ENCODE measurements at regions not wholly inside any gene's neighbourhood (a gene's known extent, or its start where the extent isn't known, plus 50 kb on each side); places are given as distances from the start of the nearest gene placed in this dataset.

- H3K79me1 ChIP-seq (ENCODE audit: low read length), result no peaks in the 10 kb centered on the region
- H3K27me3 ChIP-seq (ENCODE audit: insufficient read depth, low read length, poor library complexity), result no peaks in the 10 kb centered on the region
- H3K4me3 ChIP-seq (ENCODE audit: low read length), result no peak overlapping the region
- no peaks in the 10 kb centered on the region for H3K4me1 ChIP-seq (ENCODE audit: control insufficient read depth, low read depth, low read length)
- no peak overlapping the region for H3K4ac ChIP-seq (ENCODE audit: low read depth, low read length)
- H3K36me3 ChIP-seq (ENCODE audit: control insufficient read depth, insufficient read depth, low read length), result no peaks in the 10 kb centered on the region
- H3K4me2 ChIP-seq (ENCODE audit: low read length), result no peak overlapping the region
- no peak overlapping the region for H3K27ac ChIP-seq (ENCODE audit: low read depth, low read length)
- DNase-seq, result no peak
- no peaks in the 10 kb centered on the region for H3K79me2 ChIP-seq (ENCODE audit: control insufficient read depth, insufficient read depth, low read length)
- H2BK120ac ChIP-seq (ENCODE audit: low read depth, low read length), result no peak overlapping the region
- H2BK15ac ChIP-seq (replicated peaks; ENCODE audit: low read depth), result no peak overlapping the region
- no peak overlapping the region for H4K8ac ChIP-seq (ENCODE audit: low read depth, low read length)
- no peak overlapping the region for H3K56ac ChIP-seq (ENCODE audit: low read length)
- H3K23ac ChIP-seq (ENCODE audit: low read length), result no peak overlapping the region
- H2BK5ac ChIP-seq (ENCODE audit: low read length), result no peak overlapping the region
- no peak overlapping the region for H3K9ac ChIP-seq (ENCODE audit: low read length)
- H2AK5ac ChIP-seq (ENCODE audit: low read length), result no peak overlapping the region
- no peak overlapping the region for H4K5ac ChIP-seq (ENCODE audit: low read length)
- WGBS (ENCODE audit: extremely low coverage, insufficient coverage, low lambda C conversion rate), result no CpG with 5 or more reads among the region's 1 CpG
- H3K18ac ChIP-seq (ENCODE audit: low read length), result no peak overlapping the region
Measured at GRCh38 chr15:87211547-87211946, 1045.0 kb downstream of the NTRK3 start.

GRCh38 chr15:87209891-87210689 lies 1046.4 kb downstream of the NTRK3 start:
- H3K4me3 ChIP-seq (ENCODE audit: low read length), result no peak overlapping the region
- no peak overlapping the region for H3K18ac ChIP-seq (ENCODE audit: low read length)
- H3K23ac ChIP-seq (ENCODE audit: low read length), result no peak overlapping the region
- no peak overlapping the region for H3K56ac ChIP-seq (ENCODE audit: low read length)
- H3K4me1 ChIP-seq (ENCODE audit: control insufficient read depth, low read depth, low read length), result no peaks in the 10 kb centered on the region
- H3K4ac ChIP-seq (ENCODE audit: low read depth, low read length), result no peak overlapping the region
- no peak overlapping the region for H2AK5ac ChIP-seq (ENCODE audit: low read length)
- no peak overlapping the region for H3K9ac ChIP-seq (ENCODE audit: low read length)
- no peak overlapping the region for H3K4me2 ChIP-seq (ENCODE audit: low read length)
- DNase-seq, result no peak
- no peak overlapping the region for H3K27ac ChIP-seq (ENCODE audit: low read depth, low read length)
- H2BK120ac ChIP-seq (ENCODE audit: low read depth, low read length), result no peak overlapping the region
- no peak overlapping the region for H2BK5ac ChIP-seq (ENCODE audit: low read length)
- WGBS (ENCODE audit: extremely low coverage, insufficient coverage, low lambda C conversion rate), result no CpG with 5 or more reads among the region's 3 CpGs
- H3K36me3 ChIP-seq (ENCODE audit: control insufficient read depth, insufficient read depth, low read length), result no peaks in the 10 kb centered on the region
- H4K5ac ChIP-seq (ENCODE audit: low read length), result no peak overlapping the region
- H3K79me1 ChIP-seq (ENCODE audit: low read length), result no peaks in the 10 kb centered on the region
- no peaks in the 10 kb centered on the region for H3K27me3 ChIP-seq (ENCODE audit: insufficient read depth, low read length, poor library complexity)
- H2BK15ac ChIP-seq (replicated peaks; ENCODE audit: low read depth), result no peak overlapping the region
- no peaks in the 10 kb centered on the region for H3K79me2 ChIP-seq (ENCODE audit: control insufficient read depth, insufficient read depth, low read length)
- H4K8ac ChIP-seq (ENCODE audit: low read depth, low read length), result no peak overlapping the region

- no peak overlapping the region for H3K4me2 ChIP-seq (ENCODE audit: low read length)
Measured at GRCh38 chr15:87207990-87208580, 1048.5 kb downstream of the NTRK3 start.

GRCh38 chr15:87207251-87207650 lies 1049.3 kb downstream of the NTRK3 start:
- H3K79me1 ChIP-seq (ENCODE audit: low read length), result no peaks in the 10 kb centered on the region
- no peak overlapping the region for H4K8ac ChIP-seq (ENCODE audit: low read depth, low read length)
- no peak for DNase-seq
- no peak overlapping the region for H3K4me3 ChIP-seq (ENCODE audit: low read length)
- no peaks in the 10 kb centered on the region for H3K27me3 ChIP-seq (ENCODE audit: insufficient read depth, low read length, poor library complexity)
- no peak overlapping the region for H2BK5ac ChIP-seq (ENCODE audit: low read length)
- H2BK120ac ChIP-seq (ENCODE audit: low read depth, low read length), result no peak overlapping the region
- no peak overlapping the region for H3K9ac ChIP-seq (ENCODE audit: low read length)
- no peak overlapping the region for H3K27ac ChIP-seq (ENCODE audit: low read depth, low read length)
- H3K18ac ChIP-seq (ENCODE audit: low read length), result no peak overlapping the region
- no peak overlapping the region for H2BK15ac ChIP-seq (replicated peaks; ENCODE audit: low read depth)
- H3K4ac ChIP-seq (ENCODE audit: low read depth, low read length), result no peak overlapping the region
- no peaks in the 10 kb centered on the region for H3K36me3 ChIP-seq (ENCODE audit: control insufficient read depth, insufficient read depth, low read length)
- H3K56ac ChIP-seq (ENCODE audit: low read length), result no peak overlapping the region
- no peaks in the 10 kb centered on the region for H3K79me2 ChIP-seq (ENCODE audit: control insufficient read depth, insufficient read depth, low read length)
- H3K23ac ChIP-seq (ENCODE audit: low read length), result no peak overlapping the region
- no peaks in the 10 kb centered on the region for H3K4me1 ChIP-seq (ENCODE audit: control insufficient read depth, low read depth, low read length)
- no CpG with 5 or more reads among the region's 2 CpGs for WGBS (ENCODE audit: extremely low coverage, insufficient coverage, low lambda C conversion rate)
- H3K4me2 ChIP-seq (ENCODE audit: low read length), result no peak overlapping the region
- H4K5ac ChIP-seq (ENCODE audit: low read length), result no peak overlapping the region
- H2AK5ac ChIP-seq (ENCODE audit: low read length), result no peak overlapping the region

More at GRCh38 chr15:87207990-87208580, 1048.5 kb downstream of the NTRK3 start:
- Histone ChIP-seq H3K9ac (ENCODE audit: low read length) (no peak overlapping the region), H2BK120ac (ENCODE audit: low read depth, low read length) (no peak overlapping the region), H2BK5ac (ENCODE audit: low read length) (no peak overlapping the region), H3K18ac (ENCODE audit: low read length) (no peak overlapping the region), H3K79me2 (ENCODE audit: control insufficient read depth, insufficient read depth, low read length) (no peaks in the 10 kb centered on the region), H3K4me1 (ENCODE audit: control insufficient read depth, low read depth, low read length) (no peaks in the 10 kb centered on the region), H3K23ac (ENCODE audit: low read length) (no peak overlapping the region), H3K4me3 (ENCODE audit: low read length) (no peak overlapping the region), H2BK15ac (replicated peaks; ENCODE audit: low read depth) (no peak overlapping the region), H3K79me1 (ENCODE audit: low read length) (no peaks in the 10 kb centered on the region), H3K27ac (ENCODE audit: low read depth, low read length) (no peak overlapping the region), H3K4ac (ENCODE audit: low read depth, low read length) (no peak overlapping the region), H4K5ac (ENCODE audit: low read length) (no peak overlapping the region), H2AK5ac (ENCODE audit: low read length) (no peak overlapping the region), H3K56ac (ENCODE audit: low read length) (no peak overlapping the region), H4K8ac (ENCODE audit: low read depth, low read length) (no peak overlapping the region), H3K36me3 (ENCODE audit: control insufficient read depth, insufficient read depth, low read length) (no peaks in the 10 kb centered on the region), H3K27me3 (ENCODE audit: insufficient read depth, low read length, poor library complexity) (no peaks in the 10 kb centered on the region)
- no peak for DNase-seq

GRCh38 chr15:87201986-87202385 lies 1054.6 kb downstream of the NTRK3 start:
- no CpG with 5 or more reads among the region's 2 CpGs for WGBS (ENCODE audit: extremely low coverage, insufficient coverage, low lambda C conversion rate)

More at GRCh38 chr15:87201986-87202385, 1054.6 kb downstream of the NTRK3 start:
- no peak overlapping the region for H3K4me3 ChIP-seq (ENCODE audit: low read length)
- no peak overlapping the region for H3K18ac ChIP-seq (ENCODE audit: low read length)
- H3K4me1 ChIP-seq (ENCODE audit: control insufficient read depth, low read depth, low read length), result no peaks in the 10 kb centered on the region
- H3K4ac ChIP-seq (ENCODE audit: low read depth, low read length), result no peak overlapping the region
- no peaks in the 10 kb centered on the region for H3K79me1 ChIP-seq (ENCODE audit: low read length)
- no peak overlapping the region for H2BK5ac ChIP-seq (ENCODE audit: low read length)
- no peaks in the 10 kb centered on the region for H3K79me2 ChIP-seq (ENCODE audit: control insufficient read depth, insufficient read depth, low read length)
- H3K56ac ChIP-seq (ENCODE audit: low read length), result no peak overlapping the region
- H3K27me3 ChIP-seq (ENCODE audit: insufficient read depth, low read length, poor library complexity), result no peaks in the 10 kb centered on the region
- H3K4me2 ChIP-seq (ENCODE audit: low read length), result no peak overlapping the region
- H3K36me3 ChIP-seq (ENCODE audit: control insufficient read depth, insufficient read depth, low read length), result no peaks in the 10 kb centered on the region
- H3K9ac ChIP-seq (ENCODE audit: low read length), result no peak overlapping the region
- H3K27ac ChIP-seq (ENCODE audit: low read depth, low read length), result no peak overlapping the region
- H2BK15ac ChIP-seq (replicated peaks; ENCODE audit: low read depth), result no peak overlapping the region
- H2BK120ac ChIP-seq (ENCODE audit: low read depth, low read length), result no peak overlapping the region
- H4K8ac ChIP-seq (ENCODE audit: low read depth, low read length), result no peak overlapping the region
- DNase-seq, result no peak
- no peak overlapping the region for H2AK5ac ChIP-seq (ENCODE audit: low read length)
- no peak overlapping the region for H4K5ac ChIP-seq (ENCODE audit: low read length)
- no peak overlapping the region for H3K23ac ChIP-seq (ENCODE audit: low read length)

Data from mesendoderm (in vitro differentiated cells).